ENCODE measurements at regions not wholly inside any gene's neighbourhood (a gene's known extent, or its start where the extent isn't known, plus 50 kb on each side); places are given as distances from the start of the nearest gene placed in this dataset.

- Histone ChIP-seq H3K4me2 (ENCODE audit: insufficient read depth, low read length) (no peak overlapping the region), H3K36me3 (ENCODE audit: control insufficient read depth in 2 of 2, extremely low read depth in 1 of 2, insufficient read depth in 2 of 2, low read length in 2 of 2) (no peaks in the 10 kb centered on the region), H3K79me2 (ENCODE audit: control insufficient read depth, insufficient read depth, low read length) (no peaks in the 10 kb centered on the region), H2AFZ (ENCODE audit: low read depth, low read length) (no peak overlapping the region), H3K4me3 (replicated peaks in 1 of 3; ENCODE audit: insufficient read depth in 1 of 3, low read depth in 1 of 3, low read length in 3 of 3) (no peak overlapping the region), H4K20me1 (replicated peaks; ENCODE audit: control insufficient read depth, extremely low read depth, insufficient read depth, low read length) (no peaks in the 10 kb centered on the region), H3K4me1 (ENCODE audit: control insufficient read depth, extremely low read depth, insufficient read depth, low read length) (no peaks in the 10 kb centered on the region), H3K9me3 (replicated peaks; ENCODE audit: control insufficient read depth, insufficient read depth, low read length) (peaks cover 4% of the 10 kb centered on the region), H3K9me1 (replicated peaks; ENCODE audit: control insufficient read depth, extremely low read depth, insufficient read depth, low read length) (no peaks in the 10 kb centered on the region), H3K27ac (ENCODE audit: insufficient read depth, low read depth, low read length) (no peak overlapping the region), H3K9ac (replicated peaks; ENCODE audit: extremely low read depth, insufficient read depth, low read length) (no peak overlapping the region), H3K27me3 (ENCODE audit: control insufficient read depth in 2 of 2, insufficient read depth in 2 of 2, low read length in 2 of 2) (no peaks in the 10 kb centered on the region)
- BruUV-seq (replicated peaks), result no TSS peak
- no peak for DNase-seq (ENCODE audit: low read depth, low spot score)
- FAIRE-seq, result no peak
- ChIA-PET CTCF (interaction anchor here (1.1 kb wide), 1 partner anchor 74 kb away, joined by 3 read pairs; no protein-coding TSS in a partner anchor), POLR2A (no interaction called here)
- dilution Hi-C loops (cut with MboI; ENCODE audit: extremely low pct_ligation_motif_present, low sequenced_read_pairs), result no loop called here
- TF ChIP-seq FOS (IDR thresholded peaks at IDR 0.05; ENCODE audit: borderline replicate concordance, insufficient read depth, low read length) (no peak), JUN (IDR thresholded peaks at IDR 0.05; ENCODE audit: borderline replicate concordance, insufficient read depth, insufficient read length, low read depth) (no peak), MAX (IDR thresholded peaks at IDR 0.05; ENCODE audit: insufficient read depth, insufficient read length) (no peak), POLR2AphosphoS5 (IDR thresholded peaks at IDR 0.05; ENCODE audit: insufficient read depth, low read depth, low read length) (no peak), POLR2A (IDR thresholded peaks at IDR 0.05; ENCODE audit: low read depth, low read length) (no peak), MYC (IDR thresholded peaks at IDR 0.05; ENCODE audit: low read depth, low read length) (no peak), CTCF (IDR thresholded peaks at IDR 0.05; ENCODE audit: extremely low read depth in 1 of 2, insufficient read depth in 1 of 2, low read depth in 1 of 2, low read length in 2 of 2) (no peak), EZH2 (IDR thresholded peaks at IDR 0.05; ENCODE audit: borderline replicate concordance, low read depth, low read length, severe bottlenecking) (no peak), GATA2 (IDR thresholded peaks at IDR 0.05; ENCODE audit: insufficient read depth, insufficient read length, low read depth, low read length) (no peak)
- intact Hi-C loops (cut with micrococcal nuclease), result no loop called here
Measured at GRCh38 chr13:22262001-22262885, 591.4 kb downstream of the FGF9 start.

All from endothelial cell of umbilical vein (primary cell).